ENCODE measurements at regions not wholly inside any gene's neighbourhood (a gene's known extent, or its start where the extent isn't known, plus 50 kb on each side); places are given as distances from the start of the nearest gene placed in this dataset.

GRCh38 chr18:45245091-45245511 is 370.2 kb upstream of the SLC14A2 start:
- no peak overlapping the region for H3K4me3 ChIP-seq (ENCODE audit: low read depth, low read length)
- CTCF ChIA-PET, result interaction anchor here (0.5 to 1.1 kb wide), 2 partner anchors 32 to 408 kb away, joined by 3 read pairs; no protein-coding TSS in a partner anchor
- TF ChIP-seq CTCF (IDR thresholded peaks at IDR 0.05; ENCODE audit: insufficient read depth, low read length, missing control alignments), result no peak
- no peak for DNase-seq (ENCODE audit: low read depth, low spot score)
- POLR2A ChIA-PET, result interaction anchor here (0.7 to 1.0 kb wide), 2 partner anchors 10 to 48 kb away, joined by 3 read pairs; no protein-coding TSS in a partner anchor

DNA sequence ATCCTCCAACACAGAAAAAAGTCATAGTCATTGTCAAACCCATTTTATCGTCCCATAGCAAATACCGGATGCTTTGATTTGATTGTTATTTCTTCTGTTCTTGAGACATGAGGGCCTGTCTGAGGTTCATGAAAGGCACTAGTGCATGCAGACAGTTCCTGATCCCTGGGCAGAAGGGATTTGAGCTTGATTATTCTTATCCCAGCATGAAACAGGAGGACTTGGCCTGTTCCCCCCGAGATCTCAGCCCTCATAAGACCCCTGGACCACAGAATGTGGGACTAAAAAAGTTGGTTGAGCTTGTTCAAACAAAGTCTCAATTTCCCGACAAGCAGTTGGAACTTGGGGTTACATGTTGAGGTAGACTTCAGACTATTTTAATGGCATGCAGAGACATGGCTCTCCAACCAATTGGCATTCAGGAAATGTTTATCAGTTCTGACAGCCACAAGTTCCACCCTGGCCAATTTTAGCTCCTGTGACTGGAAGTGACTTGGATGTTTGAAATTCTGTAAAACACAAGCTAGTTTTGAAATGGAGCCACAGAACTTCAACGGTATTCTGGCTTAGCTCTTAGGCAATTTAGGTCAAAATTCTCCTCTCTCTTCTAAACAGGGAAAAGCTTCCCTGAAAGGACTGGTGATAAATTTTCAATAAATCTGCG is 366.9 kb upstream of the SLC14A2 start:
- TF ChIP-seq CTCF (IDR thresholded peaks at IDR 0.05; ENCODE audit: insufficient read depth, low read length, missing control alignments), result no peak
- peak; percentile 89 for DNase-seq (ENCODE audit: low read depth, low spot score)
- ChIA-PET CTCF (interaction anchor here (0.6 to 1.4 kb wide), 4 partner anchors 9 to 187 kb away, joined by 3 to 5 read pairs (median 4); no protein-coding TSS in a partner anchor), POLR2A (no interaction called here)
- H3K4me3 ChIP-seq (ENCODE audit: low read depth, low read length), result no peak overlapping the region

DNA sequence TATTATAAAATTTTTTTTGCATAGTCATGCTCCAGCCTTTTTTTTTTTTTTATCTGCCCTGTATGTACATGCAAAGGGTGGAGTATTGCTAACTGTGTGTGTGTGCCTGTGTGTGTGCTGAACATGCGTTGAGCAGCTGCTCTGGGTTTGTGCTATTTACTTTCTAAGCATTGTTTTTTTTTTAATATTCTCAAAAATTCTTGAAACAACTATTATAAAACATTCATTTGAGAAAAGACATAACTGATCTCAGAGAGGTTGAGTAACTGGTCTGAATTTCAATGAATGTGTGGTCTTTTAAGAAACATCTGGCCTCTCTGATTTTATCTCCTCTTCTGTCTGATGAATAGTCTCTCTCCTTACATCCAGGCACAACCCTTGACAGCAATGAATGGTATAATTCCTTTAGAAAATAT is 366.0 kb upstream of the SLC14A2 start:
- no peak for DNase-seq (ENCODE audit: low read depth, low spot score)
- no peak overlapping the region for H3K4me3 ChIP-seq (ENCODE audit: low read depth, low read length)
- ChIA-PET POLR2A (no interaction called here), CTCF (interaction anchor here (0.6 kb wide), 1 partner anchor 188 kb away, joined by 3 read pairs; no protein-coding TSS in a partner anchor)
- TF ChIP-seq CTCF (IDR thresholded peaks at IDR 0.05; ENCODE audit: insufficient read depth, low read length, missing control alignments), result no peak

DNA sequence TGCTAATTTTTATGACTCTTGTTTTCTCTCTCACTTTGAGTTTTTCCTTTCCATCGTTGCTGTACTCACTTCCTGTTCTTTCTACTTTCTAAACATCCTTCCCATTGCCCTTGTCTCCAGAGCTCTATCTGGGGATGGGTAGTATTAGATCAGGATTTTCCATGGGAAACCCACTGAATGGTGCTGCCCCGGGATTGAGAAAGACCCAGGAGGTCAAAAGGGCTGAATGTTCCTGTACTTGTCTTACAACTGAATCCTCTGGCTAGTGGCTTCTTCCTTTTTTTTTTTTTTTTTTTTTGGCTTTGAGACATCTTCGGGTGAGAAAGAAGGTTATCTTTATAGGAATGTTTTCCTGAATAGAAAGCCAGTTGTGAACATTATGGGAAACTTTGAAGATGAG is 364.8 kb upstream of the SLC14A2 start:
- H3K4me3 ChIP-seq (ENCODE audit: low read depth, low read length), result no peak overlapping the region
- ChIA-PET CTCF (no interaction called here), POLR2A (no interaction called here)
- DNase-seq (ENCODE audit: low read depth, low spot score), result no peak
- no peak for TF ChIP-seq CTCF (IDR thresholded peaks at IDR 0.05; ENCODE audit: insufficient read depth, low read length, missing control alignments)

DNA sequence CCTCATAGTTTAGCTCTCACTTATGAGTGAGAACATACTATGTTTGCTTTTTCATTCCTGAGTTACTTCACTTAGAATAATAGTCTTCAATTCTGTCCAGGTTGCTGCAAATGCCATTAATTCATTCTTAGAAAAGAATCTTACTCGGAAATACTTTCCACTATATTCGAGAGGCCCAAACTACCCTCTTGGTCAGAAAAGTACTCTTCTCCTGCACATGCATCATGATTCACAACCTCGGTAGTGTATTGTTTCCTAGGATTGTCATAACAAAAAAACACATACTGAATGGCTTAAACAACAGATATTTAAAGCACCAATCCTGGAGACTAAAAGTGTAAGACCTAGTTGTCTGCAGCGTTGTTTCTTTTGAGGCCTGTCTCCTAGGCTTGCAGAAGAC is 364.0 kb upstream of the SLC14A2 start:
- CTCF ChIA-PET, result no interaction called here
- no peak for DNase-seq (ENCODE audit: low read depth, low spot score)
- POLR2A ChIA-PET, result no interaction called here
- TF ChIP-seq CTCF (IDR thresholded peaks at IDR 0.05; ENCODE audit: insufficient read depth, low read length, missing control alignments), result no peak
- no peak overlapping the region for H3K4me3 ChIP-seq (ENCODE audit: low read depth, low read length)

DNA sequence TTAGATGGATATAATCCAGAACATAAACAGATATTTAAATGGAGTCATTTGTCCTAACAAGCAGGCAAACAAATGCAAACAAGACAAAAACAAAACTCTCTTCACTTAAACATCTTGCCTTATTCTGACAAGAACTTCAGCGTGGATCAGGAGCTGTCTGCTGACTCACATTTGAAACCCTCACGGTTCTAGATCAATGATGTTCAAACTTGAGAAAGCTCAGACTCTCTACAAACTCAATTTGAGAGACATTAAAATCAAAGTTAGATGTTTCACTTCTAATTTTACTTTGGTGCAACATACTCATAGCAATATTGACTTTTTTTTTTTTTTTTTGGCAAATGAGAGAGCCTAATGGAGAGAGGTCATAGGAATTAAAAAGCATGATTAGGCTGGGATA is 362.8 kb upstream of the SLC14A2 start:
- no peak overlapping the region for H3K4me3 ChIP-seq (ENCODE audit: low read depth, low read length)
- DNase-seq (ENCODE audit: low read depth, low spot score), result no peak
- POLR2A ChIA-PET, result no interaction called here
- CTCF ChIA-PET, result no interaction called here
- TF ChIP-seq CTCF (IDR thresholded peaks at IDR 0.05; ENCODE audit: insufficient read depth, low read length, missing control alignments), result no peak

Data from AG04449 (cell line).